Left colon (tissue), 2 donors: ENCODE measurements at regions not wholly inside any gene's neighbourhood (a gene's known extent, or its start where the extent isn't known, plus 50 kb on each side); places are given as distances from the start of the nearest gene placed in this dataset.

Experiments used
- ATAC-seq: fragments of 200-7000 bp; cut with Tn5 transposase; one replicate; pipeline ENCODE4 v1.9.1; 2020; ENCODE audit warnings: mild to moderate bottlenecking, moderate library complexity
- DNase-seq, 2 donors: peaks; one replicate each; pipeline ENCODE4 v3.0.0-alpha.2; 2020
- intact Hi-C, 2 donors: fragments of 100-400 bp; cut with DNase I in 1 of 2; cut with micrococcal nuclease in 1 of 2; formaldehyde crosslinking; loops; one replicate each; pipeline versions ENCODE4 v1.11.2 to v1.14.0; 2022; cut with DNase I, micrococcal nuclease
- donor health status: DM: no; HTN: no; CAD: no.
- donor health status: DM: yes; HTN: yes; CAD: no.

- ATAC-seq (no peak), DNase-seq (no peak)
- intact Hi-C loops, result no loop called here
Measured at GRCh38 chr3:144622845-144623244, 651.2 kb downstream of the DIPK2A start.

GRCh38 chr3:144624656-144625055 lies 653.0 kb downstream of the DIPK2A start:
- intact Hi-C loops, result no loop called here
- DNase-seq, result no peak
- no peak for ATAC-seq

GRCh38 chr3:144626835-144627234 lies 655.2 kb downstream of the DIPK2A start:
- ATAC-seq, result no peak

GRCh38 chr3:144629381-144629780 lies 657.8 kb downstream of the DIPK2A start:
- no peak for DNase-seq
- intact Hi-C loops, result no loop called here

More at GRCh38 chr3:144626835-144627234, 655.2 kb downstream of the DIPK2A start:
- DNase-seq, result no peak
- intact Hi-C loops, result no loop called here

GRCh38 chr3:144636833-144637232 lies 665.2 kb downstream of the DIPK2A start:
- intact Hi-C loops, result no loop called here
- ATAC-seq (no peak), DNase-seq (no peak)

More at GRCh38 chr3:144629381-144629780, 657.8 kb downstream of the DIPK2A start:
- ATAC-seq, result no peak

- ATAC-seq, result no peak
- DNase-seq, result no peak
- intact Hi-C loops, result no loop called here
Measured at GRCh38 chr3:144638009-144638408, 666.4 kb downstream of the DIPK2A start.

- no peak for DNase-seq
- ATAC-seq, result no peak
- intact Hi-C loops, result no loop called here
Measured at GRCh38 chr3:144643771-144644198, 672.2 kb downstream of the DIPK2A start.

- intact Hi-C loops, result no loop called here
- DNase-seq (no peak), ATAC-seq (no peak)
Measured at GRCh38 chr3:144645300-144645699, 673.7 kb downstream of the DIPK2A start.

- DNase-seq, result no peak
- intact Hi-C loops, result no loop called here
- no peak for ATAC-seq
Measured at GRCh38 chr3:144650380-144650779, 678.8 kb downstream of the DIPK2A start.

- DNase-seq (no peak), ATAC-seq (no peak)
- intact Hi-C loops, result no loop called here
Measured at GRCh38 chr3:144652573-144652972, 681.0 kb downstream of the DIPK2A start.

- DNase-seq (no peak), ATAC-seq (no peak)
- intact Hi-C loops, result no loop called here
Measured at GRCh38 chr3:144655423-144655822, 683.8 kb downstream of the DIPK2A start.

- DNase-seq, result no peak
- ATAC-seq, result no peak
- intact Hi-C loops, result no loop called here
Measured at GRCh38 chr3:144660186-144660585, 688.6 kb downstream of the DIPK2A start.

- intact Hi-C loops, result no loop called here
- no peak for ATAC-seq
- DNase-seq, result no peak
Measured at GRCh38 chr3:144662729-144663128, 691.1 kb downstream of the DIPK2A start.

GRCh38 chr3:144663456-144664436 lies 692.1 kb downstream of the DIPK2A start:
- intact Hi-C loops, result no loop called here
- ATAC-seq, result no peak
- no peak for DNase-seq

GRCh38 chr3:144665567-144666053 lies 694.0 kb downstream of the DIPK2A start:
- ATAC-seq (no peak), DNase-seq (no peak)
- intact Hi-C loops, result no loop called here

- ATAC-seq (no peak), DNase-seq (no peak)
- intact Hi-C loops, result no loop called here
Measured at GRCh38 chr3:144670571-144670970, 698.9 kb downstream of the DIPK2A start.

GRCh38 chr3:144677103-144677502 lies 705.5 kb downstream of the DIPK2A start:
- ATAC-seq (no peak), DNase-seq (no peak)
- intact Hi-C loops, result no loop called here

- intact Hi-C loops, result no loop called here
- no peak for ATAC-seq
- no peak for DNase-seq
Measured at GRCh38 chr3:144683065-144683464, 711.4 kb downstream of the DIPK2A start.

- DNase-seq (no peak), ATAC-seq (no peak)
- intact Hi-C loops, result no loop called here
Measured at GRCh38 chr3:144687862-144688261, 716.2 kb downstream of the DIPK2A start.

GRCh38 chr3:144692488-144692887 lies 720.9 kb downstream of the DIPK2A start:
- intact Hi-C loops, result no loop called here
- no peak for ATAC-seq
- no peak for DNase-seq
